Thyroid gland (tissue), 4 donors: ENCODE measurements at regions not wholly inside any gene's neighbourhood (a gene's known extent, or its start where the extent isn't known, plus 50 kb on each side); places are given as distances from the start of the nearest gene placed in this dataset.

Experiments used
- POLR2A ChIP-seq, 2 donors: fragments of 450-650 bp; IDR thresholded peaks; one replicate each; pipeline ENCODE4 v1.6.1; 2017; ENCODE audit warnings: antibody characterized with exemption in 2 of 2, mild to moderate bottlenecking in 2 of 2, moderate library complexity in 1 of 2
- TF ChIP-seq, protein P1 (sequence below), 6 experiments: fragments of 200-600 bp in 3 of 6; fragments of 450-650 bp in 3 of 6; sonication (generic) in 3 of 6; IDR thresholded peaks; one replicate each; pipeline ENCODE4 v1.5.1; 2016 to 2019; ENCODE audit warnings: antibody characterized with exemption in 6 of 6, mild to moderate bottlenecking in 2 of 6, inconsistent platforms in 1 of 6, moderate library complexity in 1 of 6

DNA sequence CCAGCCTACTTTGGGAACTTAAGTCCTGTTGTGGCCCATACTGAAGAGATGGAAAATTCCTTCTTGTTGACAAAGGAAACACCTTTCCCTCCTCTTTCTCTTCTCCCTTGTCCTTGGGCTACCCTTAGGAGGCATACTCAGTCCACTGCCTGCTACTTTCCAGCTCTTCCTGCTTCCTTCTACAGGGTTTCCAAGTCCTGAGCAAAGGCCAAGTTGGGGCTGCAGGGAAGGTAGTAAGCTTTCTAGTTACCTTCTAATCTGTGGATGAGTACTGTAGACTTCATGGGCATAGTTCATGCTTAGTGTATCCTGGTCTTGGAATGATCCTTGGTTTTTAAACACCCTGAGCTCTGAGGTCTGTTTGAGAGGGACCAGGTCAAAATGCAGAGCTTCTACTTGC is 299.2 kb upstream of the MAF start:
- TF ChIP-seq, protein P1, sequence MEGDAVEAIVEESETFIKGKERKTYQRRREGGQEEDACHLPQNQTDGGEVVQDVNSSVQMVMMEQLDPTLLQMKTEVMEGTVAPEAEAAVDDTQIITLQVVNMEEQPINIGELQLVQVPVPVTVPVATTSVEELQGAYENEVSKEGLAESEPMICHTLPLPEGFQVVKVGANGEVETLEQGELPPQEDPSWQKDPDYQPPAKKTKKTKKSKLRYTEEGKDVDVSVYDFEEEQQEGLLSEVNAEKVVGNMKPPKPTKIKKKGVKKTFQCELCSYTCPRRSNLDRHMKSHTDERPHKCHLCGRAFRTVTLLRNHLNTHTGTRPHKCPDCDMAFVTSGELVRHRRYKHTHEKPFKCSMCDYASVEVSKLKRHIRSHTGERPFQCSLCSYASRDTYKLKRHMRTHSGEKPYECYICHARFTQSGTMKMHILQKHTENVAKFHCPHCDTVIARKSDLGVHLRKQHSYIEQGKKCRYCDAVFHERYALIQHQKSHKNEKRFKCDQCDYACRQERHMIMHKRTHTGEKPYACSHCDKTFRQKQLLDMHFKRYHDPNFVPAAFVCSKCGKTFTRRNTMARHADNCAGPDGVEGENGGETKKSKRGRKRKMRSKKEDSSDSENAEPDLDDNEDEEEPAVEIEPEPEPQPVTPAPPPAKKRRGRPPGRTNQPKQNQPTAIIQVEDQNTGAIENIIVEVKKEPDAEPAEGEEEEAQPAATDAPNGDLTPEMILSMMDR (IDR thresholded peaks at IDR 0.05), result no peak
- no peak for TF ChIP-seq POLR2A (IDR thresholded peaks at IDR 0.05)
